CD8-positive, alpha-beta memory T cell (primary cell): ENCODE measurements at regions not wholly inside any gene's neighbourhood (a gene's known extent, or its start where the extent isn't known, plus 50 kb on each side); places are given as distances from the start of the nearest gene placed in this dataset.

Source experiments
- CTCF ChIA-PET: fragments of 350-600 bp; sonication (Branson Sonifier 250); formaldehyde crosslinking; loops from one replicate; lab custom pipeline; 2021; ENCODE audit warnings: antibody characterized with exemption; lab: Charles Lee
- POLR2A ChIA-PET: fragments of 350-600 bp; sonication (Branson Sonifier 250); formaldehyde crosslinking; loops from one replicate; lab custom pipeline; 2021; ENCODE audit warnings: antibody characterized with exemption; lab: Charles Lee
- DNase-seq, 5 donors: peaks; one replicate each; pipeline versions ENCODE4 v3.0.0 to v3.0.0-alpha.2; 2020 to 2022; ENCODE audit warnings: mixed read lengths in 1 of 5
- H3K27ac ChIP-seq: one replicate; pipeline ENCODE4 v1.7.0; 2013; ENCODE audit warnings: low read depth, mild to moderate bottlenecking, low read length, moderate library complexity
- H3K27me3 ChIP-seq: 2 replicates; pipeline ENCODE4 v1.7.0; 2013; ENCODE audit warnings: low read length, mild to moderate bottlenecking; ENCODE audit not compliant: insufficient read depth, poor library complexity, severe bottlenecking
- H3K36me3 ChIP-seq: 2 replicates; pipeline ENCODE4 v1.7.0; 2013; ENCODE audit warnings: mild to moderate bottlenecking, low read length, moderate library complexity; ENCODE audit not compliant: insufficient read depth
- H3K4me1 ChIP-seq: 2 replicates; pipeline ENCODE4 v1.7.0; 2013; ENCODE audit warnings: mild to moderate bottlenecking, low read length, moderate library complexity; ENCODE audit not compliant: insufficient read depth
- H3K4me3 ChIP-seq: 2 replicates; pipeline ENCODE4 v1.7.0; 2013; ENCODE audit warnings: mild to moderate bottlenecking, low read length
- H3K9me3 ChIP-seq: 2 replicates; pipeline ENCODE4 v1.7.0; 2013; ENCODE audit warnings: mild to moderate bottlenecking, low read length
- H3K27ac Mint-ChIP-seq, 8 donors: one replicate each; pipeline ENCODE4 v1.8.0; 2020 to 2021; ENCODE audit warnings: mixed read lengths in 8 of 8, mild to moderate bottlenecking in 6 of 8, inconsistent platforms in 3 of 8, moderate library complexity in 3 of 8
- H3K27me3 Mint-ChIP-seq, 2 donors: one replicate each; pipeline ENCODE4 v1.8.0; 2020 to 2021; ENCODE audit warnings: mixed read lengths in 2 of 2, mild to moderate bottlenecking in 1 of 2, moderate library complexity in 1 of 2
- H3K36me3 Mint-ChIP-seq, 3 donors: one replicate each; pipeline ENCODE4 v1.8.0; 2020 to 2021; ENCODE audit warnings: mixed read lengths in 3 of 3, inconsistent platforms in 1 of 3, mild to moderate bottlenecking in 1 of 3
- H3K4me1 Mint-ChIP-seq, 3 donors: one replicate each; pipeline ENCODE4 v1.8.0; 2020 to 2021; ENCODE audit warnings: mixed read lengths in 3 of 3, inconsistent platforms in 1 of 3, mild to moderate bottlenecking in 1 of 3
- H3K4me3 Mint-ChIP-seq, 7 donors: one replicate each; pipeline ENCODE4 v1.8.0; 2020 to 2021; ENCODE audit warnings: mixed read lengths in 7 of 7, mild to moderate bottlenecking in 6 of 7, moderate library complexity in 4 of 7, inconsistent platforms in 2 of 7
- H3K9me3 Mint-ChIP-seq, 5 donors: one replicate each; pipeline ENCODE4 v1.8.0; 2020 to 2022; ENCODE audit warnings: mixed read lengths in 5 of 5, mild to moderate bottlenecking in 3 of 5, moderate library complexity in 2 of 5, inconsistent platforms in 1 of 5

DNA sequence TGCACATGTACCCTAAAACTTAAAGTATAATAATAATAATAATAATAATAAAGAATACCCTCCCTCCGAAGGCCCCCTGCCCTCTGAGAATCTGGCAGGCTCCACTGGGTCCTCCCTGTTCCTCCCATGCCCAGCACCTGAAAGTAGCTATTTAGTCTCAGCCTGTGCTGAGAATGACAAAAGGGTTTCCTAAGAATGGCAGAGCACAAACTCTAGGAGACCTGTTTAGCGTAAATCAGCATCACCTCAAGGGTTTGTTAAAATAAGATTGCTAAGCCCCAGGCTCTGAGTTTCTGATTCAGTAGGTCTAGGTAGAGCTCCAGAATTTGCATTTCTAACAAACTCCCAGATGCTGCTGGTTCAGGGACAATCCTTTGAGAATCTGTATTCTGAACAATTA lies 606.8 kb upstream of the CDH11 start:
- no peaks in the 10 kb centered on the region for H3K4me1 Mint-ChIP-seq
- no peaks in the 10 kb centered on the region for H3K27me3 Mint-ChIP-seq
- H3K9me3 Mint-ChIP-seq: peaks cover 0 to 8% (median 4%) of the 10 kb centered on the region in 5 donors
- Histone ChIP-seq H3K4me1 (no peaks in the 10 kb centered on the region), H3K4me3 (no peak overlapping the region), H3K27ac (no peak overlapping the region), H3K27me3 (no peaks in the 10 kb centered on the region), H3K9me3 (no peaks in the 10 kb centered on the region), H3K36me3 (no peaks in the 10 kb centered on the region)
- ChIA-PET POLR2A (no interaction called here), CTCF (no interaction called here)
- no peak overlapping the region for H3K27ac Mint-ChIP-seq
- H3K36me3 Mint-ChIP-seq: no peaks in the 10 kb centered on the region
- no peak for DNase-seq
- H3K4me3 Mint-ChIP-seq: no peak overlapping the region

DNA sequence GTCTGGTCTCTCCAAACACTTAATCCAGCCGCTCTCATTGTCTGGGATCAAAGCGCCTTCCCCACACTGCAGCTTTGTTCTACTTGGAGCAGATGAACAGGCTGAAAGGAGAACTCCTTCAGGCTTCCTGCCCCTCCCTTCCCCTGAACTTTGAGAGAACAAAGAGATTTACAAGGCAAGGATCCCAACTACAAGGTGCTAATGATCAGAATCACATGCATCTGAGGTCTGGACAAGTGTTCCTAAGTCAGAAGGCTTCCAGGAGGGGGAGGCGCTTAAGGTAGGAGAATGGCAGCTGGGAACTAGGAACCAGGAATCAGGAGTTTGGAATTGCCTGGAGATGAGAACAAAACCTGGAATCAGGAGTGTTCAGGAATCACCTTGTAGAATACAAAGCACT lies 606.3 kb upstream of the CDH11 start:
- DNase-seq: no peak
- ChIA-PET POLR2A (no interaction called here), CTCF (no interaction called here)
- Histone ChIP-seq H3K27ac (no peak overlapping the region), H3K9me3 (no peaks in the 10 kb centered on the region), H3K27me3 (no peaks in the 10 kb centered on the region), H3K4me1 (no peaks in the 10 kb centered on the region), H3K36me3 (no peaks in the 10 kb centered on the region), H3K4me3 (no peak overlapping the region)
- Mint-ChIP-seq H3K9me3 (peaks cover 0 to 8% (median 4%) of the 10 kb centered on the region in 5 donors), H3K4me3 (peak overlapping the region in 1 of 7 donors; percentile 71), H3K36me3 (no peaks in the 10 kb centered on the region), H3K27ac (no peak overlapping the region), H3K4me1 (no peaks in the 10 kb centered on the region), H3K27me3 (no peaks in the 10 kb centered on the region)

DNA sequence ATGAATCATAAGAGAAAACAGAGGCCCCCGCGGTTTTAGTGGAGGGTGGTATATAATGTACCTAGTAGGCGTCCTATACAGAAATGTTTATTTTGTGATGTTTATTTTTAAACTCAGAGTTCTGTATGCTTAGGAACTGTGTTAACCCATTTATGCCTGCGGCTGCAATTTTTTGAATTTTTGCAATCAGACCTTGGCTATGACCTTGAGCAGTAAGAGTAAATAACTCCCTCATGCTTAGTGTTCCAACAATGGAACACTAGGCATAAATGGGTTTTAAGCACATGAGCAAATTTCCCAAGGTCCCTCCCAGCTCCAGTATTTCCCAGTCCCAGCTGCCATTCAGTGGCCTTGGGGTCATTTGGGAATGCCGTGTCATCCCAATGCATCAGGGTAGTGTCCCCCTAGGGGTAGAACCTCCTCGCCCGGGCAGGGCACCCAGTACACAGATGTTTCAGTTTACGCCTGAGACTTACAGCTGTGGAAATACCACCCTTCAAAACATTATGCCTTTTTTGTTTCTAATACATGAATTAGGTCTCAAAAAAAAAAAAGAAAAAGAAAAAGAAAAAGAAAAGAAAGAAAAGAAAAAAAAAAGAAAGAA lies 605.8 kb upstream of the CDH11 start:
- Mint-ChIP-seq H3K4me1 (no peaks in the 10 kb centered on the region), H3K4me3 (no peak overlapping the region), H3K27me3 (no peaks in the 10 kb centered on the region), H3K36me3 (no peaks in the 10 kb centered on the region), H3K9me3 (peaks cover 0 to 8% (median 4%) of the 10 kb centered on the region in 5 donors), H3K27ac (no peak overlapping the region)
- Histone ChIP-seq H3K9me3 (no peaks in the 10 kb centered on the region), H3K36me3 (no peaks in the 10 kb centered on the region), H3K27ac (no peak overlapping the region), H3K4me1 (no peaks in the 10 kb centered on the region), H3K27me3 (no peaks in the 10 kb centered on the region), H3K4me3 (no peak overlapping the region)
- no peak for DNase-seq
- CTCF ChIA-PET: no interaction called here
- POLR2A ChIA-PET: no interaction called here

DNA sequence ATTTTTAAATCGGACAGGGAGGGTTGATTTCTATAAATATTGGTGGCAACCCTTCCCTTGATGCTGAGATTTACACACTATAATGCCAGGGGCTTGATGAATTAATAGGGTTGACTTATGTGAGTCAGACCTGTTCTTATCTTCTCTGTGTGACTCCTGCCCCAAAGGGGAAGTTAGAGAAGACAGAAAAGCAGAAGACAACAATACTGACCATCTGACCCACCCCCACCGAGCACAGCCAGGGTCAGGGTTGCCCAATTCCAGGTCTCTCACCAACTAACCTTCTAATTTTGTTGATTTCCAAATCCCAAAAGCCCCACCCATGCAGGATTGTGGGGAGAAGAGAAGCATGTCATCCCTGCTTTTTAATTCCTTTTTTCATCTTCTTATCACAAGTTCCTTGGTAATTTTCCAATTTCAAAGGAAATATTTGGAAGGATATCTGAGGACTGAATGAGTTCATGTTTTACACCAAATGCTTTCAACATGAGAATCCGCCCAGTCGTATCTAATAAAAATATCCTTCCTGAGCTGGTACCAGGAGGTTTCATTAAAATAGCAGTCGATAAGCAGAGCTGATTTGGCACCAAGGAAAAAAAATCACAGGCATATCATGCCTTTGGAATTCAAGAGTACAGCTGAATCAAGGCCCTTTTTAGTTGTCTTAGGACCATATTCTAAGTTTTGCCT lies 603.4 kb upstream of the CDH11 start:
- H3K27me3 Mint-ChIP-seq: no peaks in the 10 kb centered on the region
- H3K4me3 ChIP-seq: no peak overlapping the region
- no peaks in the 10 kb centered on the region for H3K36me3 Mint-ChIP-seq
- no peaks in the 10 kb centered on the region for H3K27me3 ChIP-seq
- DNase-seq: no peak
- no peaks in the 10 kb centered on the region for H3K36me3 ChIP-seq
- no peak overlapping the region for H3K27ac ChIP-seq
- no peaks in the 10 kb centered on the region for H3K4me1 ChIP-seq
- no peak overlapping the region for H3K4me3 Mint-ChIP-seq
- no peaks in the 10 kb centered on the region for H3K4me1 Mint-ChIP-seq
- H3K9me3 ChIP-seq: no peaks in the 10 kb centered on the region
- ChIA-PET CTCF (no interaction called here), POLR2A (no interaction called here)
- H3K27ac Mint-ChIP-seq: no peak overlapping the region
- peaks cover 0 to 12% (median 2%) of the 10 kb centered on the region in 5 donors for H3K9me3 Mint-ChIP-seq

DNA sequence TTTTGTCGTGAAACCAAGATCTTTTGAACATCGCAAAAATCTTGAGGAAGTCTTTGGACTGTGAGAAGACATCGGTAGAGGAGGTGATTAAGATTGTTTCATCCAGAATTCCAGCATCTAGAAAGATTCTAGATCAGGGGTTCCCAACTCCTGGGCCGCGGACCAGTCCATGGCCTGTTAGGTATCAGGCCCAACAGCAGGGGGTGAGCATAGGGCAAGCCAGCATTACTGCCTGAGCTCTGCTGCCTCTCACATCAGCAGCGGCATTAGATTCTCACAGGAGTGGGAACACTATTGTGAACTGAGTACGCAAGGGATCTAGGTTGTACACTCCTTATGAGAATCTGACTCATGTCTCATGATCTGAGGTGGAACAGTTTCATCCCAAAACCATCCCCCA lies 600.6 kb upstream of the CDH11 start:
- H3K9me3 Mint-ChIP-seq: peaks cover 0 to 12% (median 4%) of the 10 kb centered on the region in 5 donors
- no peak overlapping the region for H3K4me3 ChIP-seq
- no peak overlapping the region for H3K4me3 Mint-ChIP-seq
- no peaks in the 10 kb centered on the region for H3K36me3 Mint-ChIP-seq
- ChIA-PET CTCF (no interaction called here), POLR2A (no interaction called here)
- H3K4me1 Mint-ChIP-seq: no peaks in the 10 kb centered on the region
- DNase-seq: no peak
- no peak overlapping the region for H3K27ac ChIP-seq
- H3K27ac Mint-ChIP-seq: no peak overlapping the region
- H3K27me3 ChIP-seq: no peaks in the 10 kb centered on the region
- no peaks in the 10 kb centered on the region for H3K9me3 ChIP-seq
- H3K27me3 Mint-ChIP-seq: no peaks in the 10 kb centered on the region
- H3K4me1 ChIP-seq: no peaks in the 10 kb centered on the region
- no peaks in the 10 kb centered on the region for H3K36me3 ChIP-seq

DNA sequence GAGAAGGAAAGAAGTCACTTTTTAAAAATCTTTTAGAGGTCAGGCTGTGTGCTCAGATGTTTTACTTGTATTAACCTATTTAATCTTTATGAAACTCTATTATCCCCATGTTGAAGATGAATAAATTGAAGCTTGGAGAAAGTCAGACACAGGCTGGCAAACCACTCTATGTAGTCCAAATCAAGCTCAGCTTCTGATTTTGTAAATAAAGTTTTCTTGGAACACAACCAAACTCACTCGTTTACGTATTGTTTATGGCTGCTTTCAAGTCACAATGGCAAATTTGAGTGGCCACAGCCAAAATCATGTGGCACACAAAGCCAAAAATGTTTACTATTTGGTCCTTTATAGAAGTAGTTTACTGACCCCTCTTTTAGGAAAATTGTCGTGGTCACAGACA lies 596.0 kb upstream of the CDH11 start:
- H3K36me3 Mint-ChIP-seq: no peaks in the 10 kb centered on the region
- POLR2A ChIA-PET: no interaction called here

DNA sequence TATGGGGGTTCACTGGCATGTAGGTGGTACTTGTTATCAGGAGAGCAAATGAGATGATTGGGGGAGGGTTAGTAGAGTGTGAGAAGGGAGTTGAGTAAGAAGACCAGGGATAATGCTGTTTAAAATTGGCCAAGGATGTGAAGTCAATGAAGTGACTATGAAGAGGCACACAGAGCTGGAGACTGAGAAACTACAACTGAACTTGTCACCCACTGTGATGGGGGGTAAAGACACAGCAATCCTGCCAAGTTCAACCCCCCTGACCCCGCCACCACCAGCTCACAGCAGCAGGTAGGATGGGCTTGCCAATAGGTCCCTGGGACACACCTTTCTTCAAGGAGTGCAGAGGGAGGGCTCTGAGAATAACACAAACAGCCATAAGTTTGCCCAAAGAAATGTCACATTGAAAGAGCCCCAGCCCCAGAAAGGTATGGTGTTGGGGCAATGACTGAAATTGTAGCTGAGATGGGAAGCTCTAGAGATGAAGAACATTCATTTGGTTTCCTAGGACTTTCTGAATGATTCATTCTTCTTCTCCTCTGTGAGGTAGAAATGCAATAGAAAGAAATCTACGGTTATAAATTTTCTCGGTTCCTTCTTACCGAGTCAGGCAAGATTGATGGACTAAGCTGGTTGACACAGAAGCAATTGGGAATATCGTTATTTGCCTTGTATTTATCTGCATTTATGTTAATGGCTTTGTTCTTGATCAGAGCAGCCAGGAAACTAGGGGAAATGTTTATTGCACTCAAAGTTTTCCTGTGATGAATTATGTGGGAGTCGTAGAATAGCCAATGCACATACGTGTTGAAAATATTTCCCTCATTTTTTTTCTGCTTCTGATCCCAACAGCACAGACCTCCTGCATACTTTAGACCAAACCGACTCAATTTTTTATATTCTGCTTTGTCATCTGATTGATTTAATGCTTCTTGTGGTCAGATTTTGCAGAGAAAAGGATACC lies 595.2 kb upstream of the CDH11 start:
- H3K4me3 ChIP-seq: no peak overlapping the region
- H3K4me1 Mint-ChIP-seq: no peaks in the 10 kb centered on the region
- no peak overlapping the region for H3K27ac Mint-ChIP-seq
- H3K4me3 Mint-ChIP-seq: no peak overlapping the region
- H3K27ac ChIP-seq: no peak overlapping the region
- DNase-seq: no peak
- CTCF ChIA-PET: no interaction called here
- no peaks in the 10 kb centered on the region for H3K36me3 ChIP-seq
- H3K27me3 ChIP-seq: no peaks in the 10 kb centered on the region
- H3K9me3 Mint-ChIP-seq: peaks cover 4 to 7% (median 4%) of the 10 kb centered on the region in 5 donors
- no peaks in the 10 kb centered on the region for H3K9me3 ChIP-seq
- POLR2A ChIA-PET: no interaction called here
- H3K27me3 Mint-ChIP-seq: no peaks in the 10 kb centered on the region
- H3K4me1 ChIP-seq: no peaks in the 10 kb centered on the region
- H3K36me3 Mint-ChIP-seq: no peaks in the 10 kb centered on the region

More for the DNA sequence above, 596.0 kb upstream of the CDH11 start:
- Mint-ChIP-seq H3K27ac (no peak overlapping the region), H3K27me3 (no peaks in the 10 kb centered on the region), H3K9me3 (peaks cover 3 to 7% (median 4%) of the 10 kb centered on the region in 5 donors), H3K4me3 (no peak overlapping the region), H3K4me1 (no peaks in the 10 kb centered on the region)
- CTCF ChIA-PET: no interaction called here
- Histone ChIP-seq H3K9me3 (no peaks in the 10 kb centered on the region), H3K4me3 (no peak overlapping the region), H3K4me1 (no peaks in the 10 kb centered on the region), H3K27ac (no peak overlapping the region), H3K36me3 (no peaks in the 10 kb centered on the region), H3K27me3 (no peaks in the 10 kb centered on the region)
- DNase-seq: no peak
